DMS53 treated with DMSO at 0.1 percent for 48 hours (cell line): ENCODE measurements at regions not wholly inside any gene's neighbourhood (a gene's known extent, or its start where the extent isn't known, plus 50 kb on each side); places are given as distances from the start of the nearest gene placed in this dataset.
"Not testable (repeated sequence)": the region's sequence is repeated elsewhere in the genome, so short reads cannot be mapped to it uniquely, and the experiment has no call there.

Experiments
- DNase-seq: peaks from one replicate; lab custom pipeline; 2025; ENCODE audit not compliant: unreplicated experiment; lab: John Stamatoyannopoulos, UW

DNA sequence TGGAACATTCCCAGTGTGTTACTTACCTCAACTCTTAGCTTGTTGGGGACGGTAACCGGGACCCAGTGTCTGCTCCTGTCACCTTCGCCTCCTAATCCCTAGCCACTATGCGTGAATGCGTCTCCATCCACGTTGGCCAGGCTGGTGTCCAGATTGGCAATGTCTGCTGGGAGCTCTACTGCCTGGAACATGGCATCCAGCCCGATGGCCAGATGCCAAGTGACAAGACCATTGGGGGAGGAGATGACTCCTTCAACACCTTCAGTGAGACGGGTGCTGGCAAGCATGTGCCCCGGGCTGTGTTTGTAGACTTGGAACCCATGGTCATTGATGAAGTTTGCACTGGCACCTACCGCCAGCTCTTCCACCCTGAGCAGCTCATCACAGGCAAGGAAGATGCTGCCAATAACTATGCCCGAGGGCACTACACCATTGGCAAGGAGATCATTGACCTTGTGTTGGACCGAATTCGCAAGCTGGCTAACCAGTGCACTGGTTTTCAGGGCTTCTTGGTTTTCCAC lies 59.8 kb upstream of the CHORDC1 start:
- not testable (repeated sequence) for DNase-seq

DNA sequence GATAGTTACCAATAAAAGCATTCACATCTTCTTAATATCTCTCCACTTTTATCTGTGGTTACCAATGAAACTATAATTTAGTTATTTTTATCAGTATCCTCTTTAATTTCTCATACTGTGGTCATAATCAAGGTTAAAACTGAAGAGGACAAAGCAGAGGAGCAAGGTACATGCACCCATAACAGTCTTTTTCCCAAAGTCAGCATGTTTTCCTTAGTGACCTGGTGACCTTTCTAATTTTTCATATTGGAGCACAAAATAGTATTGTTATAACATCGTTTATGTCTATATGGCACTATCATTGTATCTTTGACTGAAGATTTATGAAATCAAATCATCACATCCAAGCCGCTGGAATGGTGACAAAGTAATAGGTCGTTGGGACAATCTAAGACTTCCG lies 51.5 kb upstream of the CHORDC1 start:
- DNase-seq: no peak
